CD14-positive monocyte (primary cell): ENCODE measurements at regions not wholly inside any gene's neighbourhood (a gene's known extent, or its start where the extent isn't known, plus 50 kb on each side); places are given as distances from the start of the nearest gene placed in this dataset.

Experiments used
- DNase-seq, 3 donors: peaks; one replicate each; pipeline ENCODE4 v3.0.0-alpha.2; 2011 to 2022
- H2AFZ ChIP-seq: 2 replicates; pipeline ENCODE4 v1.6.0; 2012; ENCODE audit warnings: mild to moderate bottlenecking, low read depth, low read length, inconsistent platforms; ENCODE audit not compliant: insufficient read depth, poor library complexity, severe bottlenecking
- H3K27ac ChIP-seq, 2 donors: 1 replicate in 1 of 2; 2 replicates in 1 of 2; pipeline ENCODE4 v1.5.1; 2012 to 2013; ENCODE audit warnings: low read length in 2 of 2, control low read depth in 1 of 2, inconsistent platforms in 1 of 2, low read depth in 1 of 2, mild to moderate bottlenecking in 1 of 2
- H3K27me3 ChIP-seq, 2 donors: one replicate each; pipeline versions ENCODE4 v1.6.0 to v1.6.1; 2011 to 2013; ENCODE audit warnings: low read length in 2 of 2; ENCODE audit not compliant: control insufficient read depth in 2 of 2, insufficient read depth in 2 of 2
- H3K36me3 ChIP-seq, 2 donors: replicated peaks in 1 of 2; 1 replicate in 1 of 2; 2 replicates in 1 of 2; pipeline versions ENCODE4 v1.5.1 to v1.6.1; 2012 to 2013; ENCODE audit warnings: low read length in 2 of 2, control low read depth in 1 of 2, inconsistent platforms in 1 of 2, mild to moderate bottlenecking in 1 of 2; ENCODE audit not compliant: insufficient read depth in 2 of 2, control insufficient read depth in 1 of 2
- H3K4me1 ChIP-seq, 2 donors: 1 replicate in 1 of 2; 2 replicates in 1 of 2; pipeline versions ENCODE4 v1.5.1 to v1.6.1; 2012 to 2013; ENCODE audit warnings: low read length in 2 of 2, control low read depth in 1 of 2, inconsistent platforms in 1 of 2, mild to moderate bottlenecking in 1 of 2, moderate library complexity in 1 of 2; ENCODE audit not compliant: insufficient read depth in 2 of 2, control insufficient read depth in 1 of 2
- H3K4me2 ChIP-seq: replicated peaks from 2 replicates; pipeline ENCODE3; 2012; ENCODE audit warnings: low read length, moderate library complexity, mild to moderate bottlenecking; ENCODE audit not compliant: poor library complexity, severe bottlenecking; ENCODE audit errors: extremely low read depth
- H3K4me3 ChIP-seq, 3 experiments: fragments of 200-600 bp in 1 of 3; sonication (generic) in 1 of 3; replicated peaks in 1 of 3; 1 replicate in 2 of 3; 2 replicates in 1 of 3; pipeline ENCODE4 v1.5.1; 2011 to 2013; ENCODE audit warnings: low read length in 3 of 3, mild to moderate bottlenecking in 3 of 3, control low read depth in 2 of 3, low read depth in 2 of 3, inconsistent platforms in 1 of 3, moderate library complexity in 1 of 3
- H3K79me2 ChIP-seq: 2 replicates; pipeline ENCODE4 v1.6.0; 2012; ENCODE audit warnings: mild to moderate bottlenecking, control low read depth, inconsistent platforms, low read length, moderate library complexity; ENCODE audit not compliant: insufficient read depth
- H3K9ac ChIP-seq: 2 replicates; pipeline ENCODE4 v1.6.0; 2017; ENCODE audit warnings: low read length, mild to moderate bottlenecking; ENCODE audit not compliant: insufficient read depth, poor library complexity, severe bottlenecking
- H3K9me3 ChIP-seq, 2 donors: replicated peaks in 1 of 2; 1 replicate in 1 of 2; 2 replicates in 1 of 2; pipeline versions ENCODE4 v1.5.1 to v1.6.1; 2012 to 2013; ENCODE audit warnings: low read length in 2 of 2, control low read depth in 1 of 2; ENCODE audit not compliant: control insufficient read depth in 1 of 2, insufficient read depth in 1 of 2
- H4K20me1 ChIP-seq: 2 replicates; pipeline ENCODE4 v1.6.0; 2012; ENCODE audit warnings: mild to moderate bottlenecking, low read length, control low read depth, moderate library complexity; ENCODE audit not compliant: insufficient read depth
- H3K27ac Mint-ChIP-seq, 7 donors: one replicate each; pipeline ENCODE4 v1.8.0; 2020; ENCODE audit warnings: mild to moderate bottlenecking in 7 of 7, mixed read lengths in 7 of 7, moderate library complexity in 6 of 7, inconsistent platforms in 2 of 7
- H3K27me3 Mint-ChIP-seq, 3 donors: one replicate each; pipeline ENCODE4 v1.8.0; 2021 to 2022; ENCODE audit warnings: low read depth in 3 of 3, mild to moderate bottlenecking in 3 of 3, mixed read lengths in 3 of 3, moderate library complexity in 3 of 3, inconsistent platforms in 1 of 3
- H3K36me3 Mint-ChIP-seq, 2 donors: one replicate each; pipeline ENCODE4 v1.8.0; 2020; ENCODE audit warnings: mixed read lengths in 2 of 2, inconsistent platforms in 1 of 2, mild to moderate bottlenecking in 1 of 2
- H3K4me1 Mint-ChIP-seq: one replicate; pipeline ENCODE4 v1.8.0; 2020; ENCODE audit warnings: mild to moderate bottlenecking, mixed read lengths
- H3K4me3 Mint-ChIP-seq, 2 donors: one replicate each; pipeline ENCODE4 v1.8.0; 2020; ENCODE audit warnings: mild to moderate bottlenecking in 2 of 2, mixed read lengths in 2 of 2, moderate library complexity in 1 of 2
- H3K9me3 Mint-ChIP-seq, 7 donors: one replicate each; pipeline ENCODE4 v1.8.0; 2020 to 2022; ENCODE audit warnings: mixed read lengths in 7 of 7, mild to moderate bottlenecking in 6 of 7, moderate library complexity in 6 of 7, inconsistent platforms in 2 of 7
- WGBS: methylation state at CpG from one replicate; pipeline ENCODE4 v1.1.5; 2013; ENCODE audit warnings: missing lambda C conversion rate; ENCODE audit not compliant: insufficient coverage; 5-methylcytosine and 5-hydroxymethylcytosine counted together
- intact Hi-C, 2 donors: fragments of 100-400 bp; cut with micrococcal nuclease; formaldehyde crosslinking; loops; one replicate each; pipeline versions ENCODE4 v1.15.0 to v1.15.1; 2023
- TF ChIP-seq, protein P1 (sequence below): fragments of 200-600 bp; IDR thresholded peaks from one replicate; pipeline ENCODE4 v1.8.0; 2022; ENCODE audit warnings: antibody characterized with exemption, mild to moderate bottlenecking

DNA sequence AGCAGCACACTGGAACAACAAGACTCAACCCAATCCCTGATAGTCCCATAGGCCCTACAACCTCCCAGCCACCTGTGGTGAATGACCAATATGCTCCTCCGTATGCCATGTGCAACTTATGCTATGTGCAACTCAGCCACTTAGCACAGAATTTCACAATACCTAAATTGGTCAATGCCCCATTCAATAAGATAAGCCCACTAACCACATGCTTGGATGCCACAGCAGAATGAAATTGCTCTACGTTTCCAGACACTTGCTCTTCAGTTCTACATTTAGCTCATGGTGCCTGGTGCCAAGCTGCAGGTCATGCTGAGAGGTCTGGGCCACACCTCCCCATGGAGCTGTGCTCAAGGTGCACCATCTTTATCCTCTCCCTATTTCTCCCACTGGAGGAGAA is 159.8 kb downstream of the EN1 start:
- Histone ChIP-seq H3K79me2 (no peaks in the 10 kb centered on the region), H3K4me2 (no peak overlapping the region), H3K4me3 (no peak overlapping the region), H3K9me3 (peaks cover 0 to 15% of the 10 kb centered on the region in 2 donors), H3K9ac (no peak overlapping the region), H3K4me1 (no peaks in the 10 kb centered on the region), H3K36me3 (no peaks in the 10 kb centered on the region), H4K20me1 (no peaks in the 10 kb centered on the region), H2AFZ (no peak overlapping the region), H3K27me3 (no peaks in the 10 kb centered on the region), H3K27ac (no peak overlapping the region)
- intact Hi-C loops: no loop called here
- Mint-ChIP-seq H3K27me3 (peaks cover 0 to 2% (median 0%) of the 10 kb centered on the region in 3 donors), H3K4me3 (no peak overlapping the region), H3K36me3 (no peaks in the 10 kb centered on the region), H3K9me3 (peaks cover 0 to 9% (median 3%) of the 10 kb centered on the region in 7 donors), H3K4me1 (no peaks in the 10 kb centered on the region), H3K27ac (peak overlapping the region in 1 of 7 donors; percentile 47)
- TF ChIP-seq, protein P1, sequence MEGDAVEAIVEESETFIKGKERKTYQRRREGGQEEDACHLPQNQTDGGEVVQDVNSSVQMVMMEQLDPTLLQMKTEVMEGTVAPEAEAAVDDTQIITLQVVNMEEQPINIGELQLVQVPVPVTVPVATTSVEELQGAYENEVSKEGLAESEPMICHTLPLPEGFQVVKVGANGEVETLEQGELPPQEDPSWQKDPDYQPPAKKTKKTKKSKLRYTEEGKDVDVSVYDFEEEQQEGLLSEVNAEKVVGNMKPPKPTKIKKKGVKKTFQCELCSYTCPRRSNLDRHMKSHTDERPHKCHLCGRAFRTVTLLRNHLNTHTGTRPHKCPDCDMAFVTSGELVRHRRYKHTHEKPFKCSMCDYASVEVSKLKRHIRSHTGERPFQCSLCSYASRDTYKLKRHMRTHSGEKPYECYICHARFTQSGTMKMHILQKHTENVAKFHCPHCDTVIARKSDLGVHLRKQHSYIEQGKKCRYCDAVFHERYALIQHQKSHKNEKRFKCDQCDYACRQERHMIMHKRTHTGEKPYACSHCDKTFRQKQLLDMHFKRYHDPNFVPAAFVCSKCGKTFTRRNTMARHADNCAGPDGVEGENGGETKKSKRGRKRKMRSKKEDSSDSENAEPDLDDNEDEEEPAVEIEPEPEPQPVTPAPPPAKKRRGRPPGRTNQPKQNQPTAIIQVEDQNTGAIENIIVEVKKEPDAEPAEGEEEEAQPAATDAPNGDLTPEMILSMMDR: no peak
- 70% methylated on average over 2 of the region's 2 CpGs for WGBS
- DNase-seq: no peak

GRCh38 chr2:118687192-118687591 is 160.3 kb downstream of the EN1 start:
- H3K4me2 ChIP-seq: no peak overlapping the region
- H3K27me3 Mint-ChIP-seq: peaks cover 0 to 2% (median 0%) of the 10 kb centered on the region in 3 donors
- DNase-seq: no peak
- no peak overlapping the region for H3K4me3 Mint-ChIP-seq
- peaks cover 0 to 13% of the 10 kb centered on the region in 2 donors for H3K9me3 ChIP-seq
- no peaks in the 10 kb centered on the region for H3K4me1 ChIP-seq
- no peaks in the 10 kb centered on the region for H3K4me1 Mint-ChIP-seq
- no peak overlapping the region for H3K27ac Mint-ChIP-seq
- TF ChIP-seq, protein P1: no peak
- H3K9me3 Mint-ChIP-seq: peaks cover 0 to 10% (median 3%) of the 10 kb centered on the region in 7 donors
- H3K36me3 Mint-ChIP-seq: no peaks in the 10 kb centered on the region
- no peaks in the 10 kb centered on the region for H3K36me3 ChIP-seq
- no peaks in the 10 kb centered on the region for H3K79me2 ChIP-seq
- no peak overlapping the region for H3K9ac ChIP-seq
- intact Hi-C loops: no loop called here
- H3K4me3 ChIP-seq: no peak overlapping the region
- 84% methylated on average over 3 of the region's 3 CpGs for WGBS
- no peak overlapping the region for H2AFZ ChIP-seq
- no peaks in the 10 kb centered on the region for H3K27me3 ChIP-seq
- H4K20me1 ChIP-seq: no peaks in the 10 kb centered on the region
- no peak overlapping the region for H3K27ac ChIP-seq
